ENCODE measurements at regions not wholly inside any gene's neighbourhood (a gene's known extent, or its start where the extent isn't known, plus 50 kb on each side); places are given as distances from the start of the nearest gene placed in this dataset.

DNA sequence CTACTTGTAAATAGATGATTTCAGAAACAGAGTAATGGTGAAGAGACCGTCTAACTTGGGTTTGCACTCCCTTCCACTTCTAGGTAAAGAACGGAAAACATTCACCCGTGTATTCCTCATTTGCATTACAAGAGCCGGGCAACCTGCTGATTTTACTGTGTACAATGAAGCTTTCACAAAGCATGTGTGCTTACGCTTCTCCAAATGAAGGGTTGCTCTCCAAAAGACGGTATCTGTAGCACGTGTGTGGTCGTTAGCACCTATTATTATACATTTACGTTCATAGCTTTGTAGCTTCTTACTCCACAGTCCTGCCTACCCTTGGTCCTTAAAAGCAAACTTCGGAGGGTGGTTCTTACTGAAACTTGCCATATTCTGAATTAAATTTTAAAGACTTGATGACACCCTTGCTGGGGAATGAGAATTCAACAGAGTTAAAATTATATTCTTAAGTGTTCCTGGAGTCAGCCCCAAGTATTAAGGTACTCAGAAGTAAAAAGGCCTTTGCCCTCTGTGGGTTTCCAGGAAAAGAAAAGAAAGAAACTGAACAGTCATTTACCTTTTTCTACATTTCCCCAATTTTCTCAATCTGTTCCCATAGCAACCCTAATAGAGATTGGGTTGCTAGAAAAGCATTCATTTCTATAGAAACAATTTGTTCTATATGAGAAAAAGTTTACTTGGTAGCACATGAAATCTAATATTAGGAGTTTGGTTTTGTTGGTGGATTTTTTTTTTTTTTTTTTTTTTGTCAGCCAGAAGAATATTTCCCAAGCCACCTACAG, 61.9 kb upstream of the KCNG1 start:
- TF ChIP-seq PAX5 (IDR thresholded peaks at IDR 0.05; ENCODE audit: insufficient read depth, low read length, severe bottlenecking) (no peak), TAF1 (IDR thresholded peaks at IDR 0.05; ENCODE audit: low read depth, low read length) (no peak), POU2F2 (IDR thresholded peaks at IDR 0.05; ENCODE audit: low read depth, low read length) (no peak), POLR2A (IDR thresholded peaks at IDR 0.05; ENCODE audit: low read depth, low read length) (no peak), POLR2AphosphoS5 (IDR thresholded peaks at IDR 0.05; ENCODE audit: low read depth, low read length) (no peak), SPI1 (IDR thresholded peaks at IDR 0.05; ENCODE audit: low read depth, low read length) (no peak)
- DNase-seq (ENCODE audit: insufficient read length, low spot score) (no peak), FAIRE-seq (no peak)

DNA sequence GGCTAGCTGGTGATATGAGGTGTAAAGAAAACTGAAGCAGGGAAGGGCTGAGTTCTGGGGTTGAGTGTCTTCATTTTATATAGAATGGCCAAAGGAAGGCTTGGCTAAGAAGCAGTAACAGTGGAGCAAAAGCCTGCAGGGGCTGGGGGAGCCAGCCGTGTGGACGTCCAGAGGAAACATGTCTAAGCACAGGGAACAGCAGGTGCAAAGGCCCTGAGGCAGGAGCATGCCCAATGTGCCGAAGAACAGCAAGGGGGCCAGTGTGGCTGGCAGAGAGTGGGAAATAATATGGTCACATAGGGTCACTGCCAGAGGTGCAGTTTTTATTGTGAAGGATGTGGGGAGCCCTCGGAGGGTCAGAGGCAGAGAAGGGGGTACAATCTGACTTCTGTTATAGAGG, 60.5 kb upstream of the KCNG1 start:
- no peak for FAIRE-seq
- DNase-seq (ENCODE audit: insufficient read length, low spot score), result no peak
- TF ChIP-seq POLR2A (IDR thresholded peaks at IDR 0.05; ENCODE audit: low read depth, low read length) (no peak), POU2F2 (IDR thresholded peaks at IDR 0.05; ENCODE audit: low read depth, low read length) (no peak), PAX5 (IDR thresholded peaks at IDR 0.05; ENCODE audit: insufficient read depth, low read length, severe bottlenecking) (no peak), TAF1 (IDR thresholded peaks at IDR 0.05; ENCODE audit: low read depth, low read length) (no peak), POLR2AphosphoS5 (IDR thresholded peaks at IDR 0.05; ENCODE audit: low read depth, low read length) (no peak), SPI1 (IDR thresholded peaks at IDR 0.05; ENCODE audit: low read depth, low read length) (no peak)

DNA sequence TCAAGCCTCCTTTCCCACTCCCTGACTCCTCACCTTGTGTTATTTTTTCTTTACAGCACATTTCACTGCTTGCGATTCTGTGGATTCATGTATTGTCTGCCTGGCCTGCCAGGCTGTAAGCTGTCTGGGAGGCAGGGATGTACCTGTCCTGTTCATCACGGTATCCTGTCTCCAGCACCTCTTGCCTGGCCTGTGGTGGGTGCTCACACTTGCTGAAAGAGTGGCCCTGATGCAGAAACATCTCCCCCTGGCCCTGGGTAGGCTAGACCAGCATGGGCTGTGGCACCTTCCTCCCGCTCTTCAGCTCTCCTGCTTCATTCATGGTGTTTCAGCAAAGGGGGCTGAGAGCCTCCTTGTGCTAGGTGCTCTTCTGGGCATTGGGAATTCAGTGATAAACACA, 60.1 kb upstream of the KCNG1 start:
- no peak for FAIRE-seq
- no peak for TF ChIP-seq POU2F2 (IDR thresholded peaks at IDR 0.05; ENCODE audit: low read depth, low read length)
- TF ChIP-seq PAX5 (IDR thresholded peaks at IDR 0.05; ENCODE audit: insufficient read depth, low read length, severe bottlenecking), result no peak
- TF ChIP-seq POLR2AphosphoS5 (IDR thresholded peaks at IDR 0.05; ENCODE audit: low read depth, low read length), result no peak
- no peak for TF ChIP-seq TAF1 (IDR thresholded peaks at IDR 0.05; ENCODE audit: low read depth, low read length)
- no peak for TF ChIP-seq POLR2A (IDR thresholded peaks at IDR 0.05; ENCODE audit: low read depth, low read length)
- DNase-seq (ENCODE audit: insufficient read length, low spot score), result no peak

- DNase-seq (ENCODE audit: insufficient read length, low spot score), result no peak
- TF ChIP-seq PAX5 (IDR thresholded peaks at IDR 0.05; ENCODE audit: insufficient read depth, low read length, severe bottlenecking) (no peak), POU2F2 (IDR thresholded peaks at IDR 0.05; ENCODE audit: low read depth, low read length) (no peak), POLR2AphosphoS5 (IDR thresholded peaks at IDR 0.05; ENCODE audit: low read depth, low read length) (no peak), SPI1 (IDR thresholded peaks at IDR 0.05; ENCODE audit: low read depth, low read length) (no peak), TAF1 (IDR thresholded peaks at IDR 0.05; ENCODE audit: low read depth, low read length) (no peak), POLR2A (IDR thresholded peaks at IDR 0.05; ENCODE audit: low read depth, low read length) (no peak)
- FAIRE-seq, result no peak
These were observed 57.6 kb upstream of the KCNG1 start for GRCh38 chr20:51080516-51080915.

DNA sequence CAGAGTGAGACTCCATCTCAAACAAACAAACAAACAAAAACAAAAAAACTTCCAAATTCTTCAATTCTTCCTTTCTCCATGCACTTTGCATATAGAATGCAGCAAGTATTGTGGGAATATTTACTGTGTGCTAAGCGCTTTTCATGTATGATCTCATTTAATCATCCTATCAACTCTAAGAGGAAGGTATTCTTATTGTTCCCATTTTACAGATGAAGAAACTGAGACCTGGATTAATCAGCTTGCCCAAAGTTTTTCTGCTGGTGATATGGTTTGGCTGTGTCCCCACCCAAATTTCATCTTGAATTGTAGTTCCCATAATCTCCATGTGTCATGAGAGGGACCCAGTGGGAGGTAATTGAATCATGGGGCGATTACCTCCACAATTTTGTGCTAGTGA, 56.6 kb upstream of the KCNG1 start:
- TF ChIP-seq POU2F2 (IDR thresholded peaks at IDR 0.05; ENCODE audit: low read depth, low read length), result no peak
- TF ChIP-seq POLR2A (IDR thresholded peaks at IDR 0.05; ENCODE audit: low read depth, low read length), result no peak
- TF ChIP-seq SPI1 (IDR thresholded peaks at IDR 0.05; ENCODE audit: low read depth, low read length), result no peak
- no peak for TF ChIP-seq POLR2AphosphoS5 (IDR thresholded peaks at IDR 0.05; ENCODE audit: low read depth, low read length)
- no peak for TF ChIP-seq TAF1 (IDR thresholded peaks at IDR 0.05; ENCODE audit: low read depth, low read length)
- TF ChIP-seq PAX5 (IDR thresholded peaks at IDR 0.05; ENCODE audit: insufficient read depth, low read length, severe bottlenecking), result no peak
- DNase-seq (ENCODE audit: insufficient read length, low spot score) (no peak), FAIRE-seq (no peak)

DNA sequence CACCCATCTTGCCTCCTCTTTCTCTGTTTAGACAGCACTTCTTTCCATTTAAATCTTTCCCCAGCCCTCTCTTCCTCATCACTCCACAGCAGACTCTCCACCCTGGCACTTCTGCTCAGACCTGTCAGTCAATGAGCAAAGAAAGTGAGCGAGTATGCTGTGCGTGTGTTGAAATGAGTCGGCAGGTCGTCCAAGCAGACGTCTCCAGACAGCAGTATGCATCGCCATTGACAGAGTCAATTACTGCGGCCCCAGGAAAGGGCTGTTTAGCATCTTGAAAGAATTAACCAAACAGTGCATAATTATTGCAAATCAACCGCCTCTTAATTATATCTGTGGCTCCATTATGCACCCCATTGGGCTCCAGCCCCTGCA, 54.8 kb upstream of the KCNG1 start:
- no peak for FAIRE-seq
- no peak for DNase-seq (ENCODE audit: insufficient read length, low spot score)
- no peak for TF ChIP-seq PAX5 (IDR thresholded peaks at IDR 0.05; ENCODE audit: insufficient read depth, low read length, severe bottlenecking)

GRCh38 chr20:51076786-51077685, 54.1 kb upstream of the KCNG1 start:
- DNase-seq (ENCODE audit: insufficient read length, low spot score) (no peak), FAIRE-seq (no peak)
- TF ChIP-seq SPI1 (IDR thresholded peaks at IDR 0.05; ENCODE audit: low read depth, low read length) (no peak), POU2F2 (IDR thresholded peaks at IDR 0.05; ENCODE audit: low read depth, low read length) (no peak)

DNA sequence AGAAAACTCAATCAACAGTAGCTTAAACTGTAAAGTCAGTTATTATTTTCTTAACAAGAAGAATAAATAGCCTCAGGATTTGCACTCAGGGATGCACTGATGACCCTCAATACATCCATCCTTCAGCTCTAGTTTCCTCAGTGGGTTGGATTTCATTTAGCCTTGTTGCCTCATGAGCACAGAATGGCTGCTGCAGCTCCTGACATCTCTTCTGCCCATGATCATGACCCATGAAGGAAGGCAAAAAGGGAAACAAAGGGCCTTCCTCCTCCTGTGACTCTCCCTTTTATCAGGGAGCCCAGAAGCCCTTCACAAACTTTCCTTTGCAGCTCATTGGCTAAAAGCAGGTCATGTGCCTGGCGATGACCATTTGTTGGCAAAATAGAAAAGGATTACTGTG, 51.2 kb upstream of the KCNG1 start:
- no peak for DNase-seq (ENCODE audit: insufficient read length, low spot score)
- no peak for TF ChIP-seq SPI1 (IDR thresholded peaks at IDR 0.05; ENCODE audit: low read depth, low read length)
- TF ChIP-seq TAF1 (IDR thresholded peaks at IDR 0.05; ENCODE audit: low read depth, low read length), result no peak
- no peak for TF ChIP-seq POLR2AphosphoS5 (IDR thresholded peaks at IDR 0.05; ENCODE audit: low read depth, low read length)
- TF ChIP-seq POU2F2 (IDR thresholded peaks at IDR 0.05; ENCODE audit: low read depth, low read length), result no peak
- no peak for TF ChIP-seq PAX5 (IDR thresholded peaks at IDR 0.05; ENCODE audit: insufficient read depth, low read length, severe bottlenecking)
- no peak for TF ChIP-seq POLR2A (IDR thresholded peaks at IDR 0.05; ENCODE audit: low read depth, low read length)
- FAIRE-seq, result no peak
